ENCODE measurements at regions not wholly inside any gene's neighbourhood (a gene's known extent, or its start where the extent isn't known, plus 50 kb on each side); places are given as distances from the start of the nearest gene placed in this dataset.

DNA sequence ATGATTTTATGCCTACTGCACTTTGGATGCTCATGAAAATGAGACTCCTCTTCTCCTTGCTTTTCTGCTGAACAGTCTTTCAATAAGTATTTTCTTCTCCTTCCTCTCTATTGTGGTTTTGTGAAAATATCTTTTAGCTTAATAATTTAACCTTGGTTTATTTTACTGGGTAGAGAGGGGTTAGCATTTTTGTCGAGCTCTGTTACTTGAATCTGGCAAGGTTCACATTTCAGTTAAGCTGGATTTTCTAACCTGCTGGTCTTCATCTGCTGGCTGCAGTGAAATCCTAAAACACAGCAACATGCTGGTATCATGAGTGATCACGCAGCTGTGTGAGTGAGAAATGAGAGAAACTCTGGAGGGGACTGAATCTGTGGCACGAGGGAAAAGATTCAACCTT is 222.7 kb upstream of the NOX3 start:
- TF ChIP-seq CTCF (optimal IDR thresholded peaks at IDR 0.05 in 1 of 3, IDR thresholded peaks at IDR 0.05 in 1 of 3, conservative IDR thresholded peaks at IDR 0.05 in 1 of 3; ENCODE audit: extremely low read depth in 1 of 3, insufficient read depth in 2 of 3, low read length in 3 of 3): no peak
- TF ChIP-seq EZH2 (IDR thresholded peaks at IDR 0.05; ENCODE audit: low read length): no peak

Measured in keratinocyte (primary cell).